ENCODE measurements at regions not wholly inside any gene's neighbourhood (a gene's known extent, or its start where the extent isn't known, plus 50 kb on each side); places are given as distances from the start of the nearest gene placed in this dataset.

DNA sequence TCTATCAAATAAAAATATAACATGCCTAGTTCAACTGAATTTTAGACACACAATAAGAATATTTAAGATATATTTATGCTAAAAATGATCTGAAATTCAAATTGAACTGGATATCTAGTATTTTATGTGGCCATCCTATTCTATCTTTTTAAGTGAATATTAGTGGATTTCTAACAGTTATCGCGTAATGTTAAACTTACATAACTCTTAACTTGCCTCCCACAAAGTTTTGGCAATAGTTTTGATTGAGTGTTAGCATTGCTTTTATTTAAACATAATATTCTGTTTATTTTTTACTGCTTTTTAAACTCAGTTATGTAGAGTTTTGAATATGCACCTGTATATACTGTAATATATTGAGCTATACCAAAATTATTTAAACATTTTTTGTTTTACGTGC is 1279.5 kb downstream of the OTOL1 start:
- no peak overlapping the region for H3K27ac ChIP-seq (ENCODE audit: low read depth in 2 of 2, low read length in 2 of 2)
- H3K27me3 ChIP-seq (ENCODE audit: control insufficient read depth in 2 of 2, insufficient read depth in 2 of 2, low read length in 2 of 2) = no peaks in the 10 kb centered on the region
- no peaks in the 10 kb centered on the region for H3K4me1 ChIP-seq (ENCODE audit: control insufficient read depth in 2 of 2, insufficient read depth in 2 of 2, low read length in 2 of 2)
- H3K9me3 ChIP-seq (ENCODE audit: control insufficient read depth in 2 of 2, low read length in 2 of 2) = no peaks in the 10 kb centered on the region
- no peak overlapping the region for H3K4me3 ChIP-seq (ENCODE audit: low read length in 2 of 2)
- no peak overlapping the region for H3K9ac ChIP-seq (ENCODE audit: low read depth in 1 of 2, low read length in 2 of 2)
- H3K36me3 ChIP-seq (ENCODE audit: control insufficient read depth in 2 of 2, insufficient read depth in 2 of 2, low read length in 2 of 2) = no peaks in the 10 kb centered on the region

DNA sequence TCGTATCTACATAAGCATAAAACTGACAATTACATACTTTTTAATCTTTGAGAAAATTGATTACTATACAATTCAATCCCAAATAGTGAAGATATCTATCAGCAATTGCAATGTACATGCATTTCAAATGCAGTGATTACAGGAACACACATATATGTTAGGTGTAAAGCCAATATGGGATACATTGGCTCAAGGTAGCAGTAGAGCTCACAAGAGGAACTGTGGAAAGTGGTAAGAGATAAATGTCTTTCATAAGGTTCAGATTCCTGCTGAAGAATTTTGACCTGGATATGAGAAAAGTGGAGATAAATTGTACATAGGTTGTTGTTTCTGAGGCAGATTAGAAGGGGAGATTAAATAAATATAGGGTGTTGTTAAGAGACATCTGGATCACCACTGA is 1280.5 kb downstream of the OTOL1 start:
- H3K36me3 ChIP-seq (ENCODE audit: control insufficient read depth in 2 of 2, insufficient read depth in 2 of 2, low read length in 2 of 2) = no peaks in the 10 kb centered on the region
- no peaks in the 10 kb centered on the region for H3K27me3 ChIP-seq (ENCODE audit: control insufficient read depth in 2 of 2, insufficient read depth in 2 of 2, low read length in 2 of 2)
- H3K9ac ChIP-seq (ENCODE audit: low read depth in 1 of 2, low read length in 2 of 2) = no peak overlapping the region
- no peak overlapping the region for H3K4me3 ChIP-seq (ENCODE audit: low read length in 2 of 2)
- no peaks in the 10 kb centered on the region for H3K9me3 ChIP-seq (ENCODE audit: control insufficient read depth in 2 of 2, low read length in 2 of 2)
- no peaks in the 10 kb centered on the region for H3K4me1 ChIP-seq (ENCODE audit: control insufficient read depth in 2 of 2, insufficient read depth in 2 of 2, low read length in 2 of 2)
- H3K27ac ChIP-seq (ENCODE audit: low read depth in 2 of 2, low read length in 2 of 2) = no peak overlapping the region

DNA sequence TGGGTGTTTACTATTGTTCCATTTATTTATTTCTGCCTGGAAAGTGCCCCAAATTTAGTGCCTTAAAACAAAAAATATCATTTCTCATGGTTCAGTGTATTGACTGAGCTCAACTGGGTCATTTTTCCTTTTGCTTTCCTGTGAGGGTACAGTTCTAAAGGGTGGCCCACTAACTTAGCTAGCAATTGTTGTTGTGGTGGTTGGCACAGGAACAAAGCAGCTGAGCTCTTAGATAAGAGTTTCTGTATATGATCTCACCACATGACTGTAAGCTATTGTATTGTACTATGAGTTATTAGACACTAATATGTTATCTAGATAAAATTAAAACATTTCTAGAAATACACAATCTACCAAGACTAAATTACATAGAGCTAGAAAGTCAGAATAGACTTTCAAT is 1283.7 kb downstream of the OTOL1 start:
- no peak overlapping the region for H3K4me3 ChIP-seq (ENCODE audit: low read length in 2 of 2)
- H3K36me3 ChIP-seq (ENCODE audit: control insufficient read depth in 2 of 2, insufficient read depth in 2 of 2, low read length in 2 of 2) = no peaks in the 10 kb centered on the region
- H3K4me1 ChIP-seq (ENCODE audit: control insufficient read depth in 2 of 2, insufficient read depth in 2 of 2, low read length in 2 of 2) = no peaks in the 10 kb centered on the region
- no peak overlapping the region for H3K9ac ChIP-seq (ENCODE audit: low read depth in 1 of 2, low read length in 2 of 2)
- no peak overlapping the region for H3K27ac ChIP-seq (ENCODE audit: low read depth in 2 of 2, low read length in 2 of 2)
- no peaks in the 10 kb centered on the region for H3K27me3 ChIP-seq (ENCODE audit: control insufficient read depth in 2 of 2, insufficient read depth in 2 of 2, low read length in 2 of 2)
- H3K9me3 ChIP-seq (ENCODE audit: control insufficient read depth in 2 of 2, low read length in 2 of 2) = no peaks in the 10 kb centered on the region

DNA sequence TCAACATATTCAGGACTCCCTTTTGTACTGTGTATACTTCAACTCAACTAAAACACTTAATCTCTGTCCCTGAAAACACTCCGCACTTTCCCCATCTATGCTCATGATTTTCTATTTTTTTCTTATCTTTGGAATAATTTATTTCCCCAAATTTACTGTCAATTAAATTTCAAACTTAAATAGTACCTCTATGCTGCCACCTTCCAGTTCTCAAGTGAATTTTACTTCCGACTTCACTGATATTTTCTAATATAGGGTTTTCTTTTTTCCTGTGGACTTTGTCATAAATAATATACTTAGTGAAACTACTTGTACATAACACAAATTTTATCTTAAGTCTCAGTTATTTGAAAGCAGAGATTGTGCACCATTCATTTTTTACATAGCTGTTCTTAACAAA is 1303.3 kb downstream of the OTOL1 start:
- H3K9me3 ChIP-seq (ENCODE audit: control insufficient read depth in 2 of 2, low read length in 2 of 2) = no peaks in the 10 kb centered on the region
- no peak overlapping the region for H3K27ac ChIP-seq (ENCODE audit: low read depth in 2 of 2, low read length in 2 of 2)
- no peak overlapping the region for H3K9ac ChIP-seq (ENCODE audit: low read depth in 1 of 2, low read length in 2 of 2)
- no peak overlapping the region for H3K4me3 ChIP-seq (ENCODE audit: low read length in 2 of 2)
- no peaks in the 10 kb centered on the region for H3K4me1 ChIP-seq (ENCODE audit: control insufficient read depth in 2 of 2, insufficient read depth in 2 of 2, low read length in 2 of 2)
- H3K27me3 ChIP-seq (ENCODE audit: control insufficient read depth in 2 of 2, insufficient read depth in 2 of 2, low read length in 2 of 2) = no peaks in the 10 kb centered on the region
- no peaks in the 10 kb centered on the region for H3K36me3 ChIP-seq (ENCODE audit: control insufficient read depth in 2 of 2, insufficient read depth in 2 of 2, low read length in 2 of 2)

GRCh38 chr3:162802228-162802965 is 1305.8 kb downstream of the OTOL1 start:
- Histone ChIP-seq H3K9me3 (ENCODE audit: control insufficient read depth in 2 of 2, low read length in 2 of 2) (no peaks in the 10 kb centered on the region), H3K4me3 (ENCODE audit: low read length in 2 of 2) (no peak overlapping the region), H3K27me3 (ENCODE audit: control insufficient read depth in 2 of 2, insufficient read depth in 2 of 2, low read length in 2 of 2) (no peaks in the 10 kb centered on the region), H3K36me3 (ENCODE audit: control insufficient read depth in 2 of 2, insufficient read depth in 2 of 2, low read length in 2 of 2) (no peaks in the 10 kb centered on the region), H3K27ac (ENCODE audit: low read depth in 2 of 2, low read length in 2 of 2) (no peak overlapping the region), H3K9ac (ENCODE audit: low read depth in 1 of 2, low read length in 2 of 2) (no peak overlapping the region), H3K4me1 (ENCODE audit: control insufficient read depth in 2 of 2, insufficient read depth in 2 of 2, low read length in 2 of 2) (no peaks in the 10 kb centered on the region)

DNA sequence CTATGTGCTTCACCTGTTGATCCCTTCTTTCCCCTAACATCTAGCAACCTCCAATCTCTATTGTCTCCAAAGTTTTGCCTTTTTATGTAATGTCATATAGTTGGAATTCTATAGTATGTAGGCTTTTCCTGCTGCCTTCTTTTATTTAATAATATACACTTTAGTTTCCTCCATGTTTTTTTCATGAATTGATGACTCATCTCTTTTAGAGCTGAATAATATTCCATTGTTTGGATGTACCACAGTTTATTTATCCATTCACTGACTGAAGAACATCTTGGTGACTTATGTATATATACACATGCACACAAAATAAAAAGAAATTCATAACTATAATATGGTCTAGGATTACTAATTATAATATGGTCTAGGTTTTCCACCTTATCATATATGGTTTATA is 1314.2 kb downstream of the OTOL1 start:
- Histone ChIP-seq H3K9me3 (ENCODE audit: control insufficient read depth in 2 of 2, low read length in 2 of 2) (no peaks in the 10 kb centered on the region), H3K27ac (ENCODE audit: low read depth in 2 of 2, low read length in 2 of 2) (no peak overlapping the region), H3K4me1 (ENCODE audit: control insufficient read depth in 2 of 2, insufficient read depth in 2 of 2, low read length in 2 of 2) (no peaks in the 10 kb centered on the region), H3K9ac (ENCODE audit: low read depth in 1 of 2, low read length in 2 of 2) (no peak overlapping the region), H3K36me3 (ENCODE audit: control insufficient read depth in 2 of 2, insufficient read depth in 2 of 2, low read length in 2 of 2) (no peaks in the 10 kb centered on the region), H3K27me3 (ENCODE audit: control insufficient read depth in 2 of 2, insufficient read depth in 2 of 2, low read length in 2 of 2) (no peaks in the 10 kb centered on the region), H3K4me3 (ENCODE audit: low read length in 2 of 2) (no peak overlapping the region)

GRCh38 chr3:162842549-162843216 is 1346.1 kb downstream of the OTOL1 start:
- Histone ChIP-seq H3K27me3 (ENCODE audit: control insufficient read depth in 2 of 2, insufficient read depth in 2 of 2, low read length in 2 of 2) (no peaks in the 10 kb centered on the region), H3K4me1 (ENCODE audit: control insufficient read depth in 2 of 2, insufficient read depth in 2 of 2, low read length in 2 of 2) (no peaks in the 10 kb centered on the region), H3K9me3 (ENCODE audit: control insufficient read depth in 2 of 2, low read length in 2 of 2) (no peaks in the 10 kb centered on the region), H3K36me3 (ENCODE audit: control insufficient read depth in 2 of 2, insufficient read depth in 2 of 2, low read length in 2 of 2) (no peaks in the 10 kb centered on the region), H3K27ac (ENCODE audit: low read depth in 2 of 2, low read length in 2 of 2) (no peak overlapping the region), H3K4me3 (ENCODE audit: low read length in 2 of 2) (no peak overlapping the region), H3K9ac (ENCODE audit: low read depth in 1 of 2, low read length in 2 of 2) (no peak overlapping the region)

DNA sequence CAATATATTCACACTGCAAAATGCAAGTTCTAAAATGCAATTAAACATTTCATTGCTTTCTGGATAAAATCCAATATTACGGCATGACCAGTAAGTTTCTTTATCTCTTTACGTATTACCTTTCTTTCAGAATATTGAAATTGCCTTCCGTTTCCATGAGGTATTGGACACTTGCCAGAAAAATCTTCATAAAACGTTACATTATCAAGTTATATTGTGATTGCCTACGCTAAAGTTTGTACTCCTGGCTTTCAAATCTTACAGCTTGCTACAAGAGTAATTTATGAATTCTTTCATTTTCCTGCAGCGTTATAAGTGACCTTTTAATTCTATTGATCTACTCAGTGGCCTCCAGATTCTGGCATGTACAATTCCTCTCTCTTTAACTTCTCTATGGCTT is 1349.3 kb downstream of the OTOL1 start:
- Histone ChIP-seq H3K36me3 (ENCODE audit: control insufficient read depth in 2 of 2, insufficient read depth in 2 of 2, low read length in 2 of 2) (no peaks in the 10 kb centered on the region), H3K9me3 (ENCODE audit: control insufficient read depth in 2 of 2, low read length in 2 of 2) (no peaks in the 10 kb centered on the region), H3K4me3 (ENCODE audit: low read length in 2 of 2) (no peak overlapping the region), H3K27ac (ENCODE audit: low read depth in 2 of 2, low read length in 2 of 2) (no peak overlapping the region), H3K27me3 (ENCODE audit: control insufficient read depth in 2 of 2, insufficient read depth in 2 of 2, low read length in 2 of 2) (no peaks in the 10 kb centered on the region), H3K4me1 (ENCODE audit: control insufficient read depth in 2 of 2, insufficient read depth in 2 of 2, low read length in 2 of 2) (no peaks in the 10 kb centered on the region), H3K9ac (ENCODE audit: low read depth in 1 of 2, low read length in 2 of 2) (no peak overlapping the region)

DNA sequence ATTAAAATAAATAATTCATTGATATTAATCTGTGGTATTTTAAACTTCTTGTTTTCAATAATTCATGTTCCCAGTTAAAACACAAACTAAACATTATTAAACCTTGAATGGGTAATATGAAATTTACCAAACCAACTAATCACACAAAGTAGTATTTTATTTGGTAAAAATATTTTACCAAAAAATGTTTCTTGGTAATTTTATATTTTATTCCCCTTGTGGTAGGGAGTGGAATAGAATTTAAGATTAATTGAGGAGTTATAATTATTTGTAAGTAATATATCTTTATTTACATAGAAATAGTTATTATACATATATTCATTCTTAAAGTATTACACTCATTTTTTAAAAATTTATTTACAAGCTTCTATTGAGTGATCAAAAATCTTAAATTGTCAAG is 1350.9 kb downstream of the OTOL1 start:
- Histone ChIP-seq H3K27ac (ENCODE audit: low read depth in 2 of 2, low read length in 2 of 2) (no peak overlapping the region), H3K4me3 (ENCODE audit: low read length in 2 of 2) (no peak overlapping the region), H3K27me3 (ENCODE audit: control insufficient read depth in 2 of 2, insufficient read depth in 2 of 2, low read length in 2 of 2) (no peaks in the 10 kb centered on the region), H3K36me3 (ENCODE audit: control insufficient read depth in 2 of 2, insufficient read depth in 2 of 2, low read length in 2 of 2) (no peaks in the 10 kb centered on the region), H3K9me3 (ENCODE audit: control insufficient read depth in 2 of 2, low read length in 2 of 2) (no peaks in the 10 kb centered on the region), H3K4me1 (ENCODE audit: control insufficient read depth in 2 of 2, insufficient read depth in 2 of 2, low read length in 2 of 2) (no peaks in the 10 kb centered on the region), H3K9ac (ENCODE audit: low read depth in 1 of 2, low read length in 2 of 2) (no peak overlapping the region)

- H3K27ac ChIP-seq (ENCODE audit: low read depth in 2 of 2, low read length in 2 of 2) = no peak overlapping the region
- H3K9ac ChIP-seq (ENCODE audit: low read depth in 1 of 2, low read length in 2 of 2) = no peak overlapping the region
- H3K9me3 ChIP-seq (ENCODE audit: control insufficient read depth in 2 of 2, low read length in 2 of 2) = no peaks in the 10 kb centered on the region
- no peaks in the 10 kb centered on the region for H3K36me3 ChIP-seq (ENCODE audit: control insufficient read depth in 2 of 2, insufficient read depth in 2 of 2, low read length in 2 of 2)
- H3K4me1 ChIP-seq (ENCODE audit: control insufficient read depth in 2 of 2, insufficient read depth in 2 of 2, low read length in 2 of 2) = no peaks in the 10 kb centered on the region
- no peak overlapping the region for H3K4me3 ChIP-seq (ENCODE audit: low read length in 2 of 2)
- H3K27me3 ChIP-seq (ENCODE audit: control insufficient read depth in 2 of 2, insufficient read depth in 2 of 2, low read length in 2 of 2) = no peaks in the 10 kb centered on the region
These were observed 1367.0 kb downstream of the OTOL1 start for GRCh38 chr3:162863579-162863978.
